A673 (cell line): ENCODE measurements at regions not wholly inside any gene's neighbourhood (a gene's known extent, or its start where the extent isn't known, plus 50 kb on each side); places are given as distances from the start of the nearest gene placed in this dataset.

Experiments
- EZH2 ChIP-seq: fragments of 200-600 bp; sonication (generic); IDR thresholded peaks from 2 replicates; pipeline ENCODE4 v1.6.1; 2017; ENCODE audit warnings: borderline replicate concordance, low read depth, mild to moderate bottlenecking, mixed read lengths, antibody characterized with exemption, low read length; ENCODE audit not compliant: poor library complexity, severe bottlenecking
- TF ChIP-seq, protein P1 (sequence below): fragments of 300-800, 200-600 bp; sonication (generic); conservative IDR thresholded peaks from 2 replicates; pipeline ENCODE4 v1.5.1; 2017; ENCODE audit warnings: low read depth, mild to moderate bottlenecking, antibody characterized with exemption, low read length, moderate library complexity, mixed read lengths

DNA sequence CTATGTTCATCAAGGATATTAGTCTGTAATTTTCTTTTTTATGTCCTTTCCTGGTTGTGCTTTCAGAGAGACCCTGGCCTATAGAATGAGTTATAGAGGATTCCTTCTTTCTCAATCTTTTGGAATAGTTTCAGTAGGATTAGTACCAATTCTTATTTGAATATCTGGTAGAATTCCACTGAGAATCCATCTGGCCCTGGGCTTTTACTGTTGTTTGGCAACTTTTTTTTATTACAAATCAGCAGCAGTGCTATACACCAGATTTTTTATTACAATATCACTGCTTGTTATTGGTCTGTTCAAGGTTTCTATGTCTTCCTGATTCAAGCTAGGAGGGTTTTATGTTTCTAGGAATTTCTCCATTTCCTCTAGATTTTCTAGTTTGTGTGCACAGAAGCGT, 50.0 kb upstream of the NRSN1 start:
- TF ChIP-seq, protein P1, sequence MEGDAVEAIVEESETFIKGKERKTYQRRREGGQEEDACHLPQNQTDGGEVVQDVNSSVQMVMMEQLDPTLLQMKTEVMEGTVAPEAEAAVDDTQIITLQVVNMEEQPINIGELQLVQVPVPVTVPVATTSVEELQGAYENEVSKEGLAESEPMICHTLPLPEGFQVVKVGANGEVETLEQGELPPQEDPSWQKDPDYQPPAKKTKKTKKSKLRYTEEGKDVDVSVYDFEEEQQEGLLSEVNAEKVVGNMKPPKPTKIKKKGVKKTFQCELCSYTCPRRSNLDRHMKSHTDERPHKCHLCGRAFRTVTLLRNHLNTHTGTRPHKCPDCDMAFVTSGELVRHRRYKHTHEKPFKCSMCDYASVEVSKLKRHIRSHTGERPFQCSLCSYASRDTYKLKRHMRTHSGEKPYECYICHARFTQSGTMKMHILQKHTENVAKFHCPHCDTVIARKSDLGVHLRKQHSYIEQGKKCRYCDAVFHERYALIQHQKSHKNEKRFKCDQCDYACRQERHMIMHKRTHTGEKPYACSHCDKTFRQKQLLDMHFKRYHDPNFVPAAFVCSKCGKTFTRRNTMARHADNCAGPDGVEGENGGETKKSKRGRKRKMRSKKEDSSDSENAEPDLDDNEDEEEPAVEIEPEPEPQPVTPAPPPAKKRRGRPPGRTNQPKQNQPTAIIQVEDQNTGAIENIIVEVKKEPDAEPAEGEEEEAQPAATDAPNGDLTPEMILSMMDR = no peak
- TF ChIP-seq EZH2 = no peak
